Liver (tissue), 8 donors: ENCODE measurements at regions not wholly inside any gene's neighbourhood (a gene's known extent, or its start where the extent isn't known, plus 50 kb on each side); places are given as distances from the start of the nearest gene placed in this dataset.

Experiments
- DNase-seq: peaks from one replicate; pipeline ENCODE4 v3.0.0-alpha.2; 2017; ENCODE audit warnings: low spot score
- H3K27ac ChIP-seq, 2 donors: one replicate each; pipeline ENCODE4 v1.7.0; 2013; ENCODE audit warnings: inconsistent platforms in 2 of 2, low read length in 2 of 2, control low read depth in 1 of 2, low read depth in 1 of 2, mild to moderate bottlenecking in 1 of 2
- H3K27me3 ChIP-seq, 4 donors: one replicate each; pipeline versions ENCODE4 v1.6.1 to v1.7.0; 2013; ENCODE audit warnings: low read length in 3 of 4, inconsistent platforms in 1 of 4, mild to moderate bottlenecking in 1 of 4, moderate library complexity in 1 of 4; ENCODE audit not compliant: control insufficient read depth in 4 of 4, insufficient read depth in 4 of 4
- H3K36me3 ChIP-seq, 4 donors: one replicate each; pipeline versions ENCODE4 v1.6.1 to v1.7.0; 2013; ENCODE audit warnings: low read length in 3 of 4, mild to moderate bottlenecking in 3 of 4, low read depth in 1 of 4, moderate library complexity in 1 of 4; ENCODE audit not compliant: control insufficient read depth in 4 of 4, insufficient read depth in 3 of 4
- H3K4me1 ChIP-seq, 4 donors: one replicate each; pipeline versions ENCODE4 v1.6.1 to v1.7.0; 2013; ENCODE audit warnings: low read length in 3 of 4, mild to moderate bottlenecking in 3 of 4, moderate library complexity in 1 of 4; ENCODE audit not compliant: control insufficient read depth in 4 of 4, insufficient read depth in 4 of 4
- H3K4me3 ChIP-seq, 3 donors: one replicate each; pipeline versions ENCODE4 v1.6.1 to v1.7.0; 2013; ENCODE audit warnings: low read length in 3 of 3, control low read depth in 1 of 3, low read depth in 1 of 3, mild to moderate bottlenecking in 1 of 3
- H3K9ac ChIP-seq, 2 donors: one replicate each; pipeline ENCODE4 v1.7.0; 2013; ENCODE audit warnings: low read length in 2 of 2, mild to moderate bottlenecking in 2 of 2, moderate library complexity in 2 of 2, control low read depth in 1 of 2, low read depth in 1 of 2
- H3K9me3 ChIP-seq, 4 donors: one replicate each; pipeline versions ENCODE4 v1.6.1 to v1.7.0; 2013; ENCODE audit warnings: low read length in 3 of 4; ENCODE audit not compliant: control insufficient read depth in 4 of 4
- ATF3 ChIP-seq: IDR thresholded peaks from 2 replicates; pipeline ENCODE4 v1.6.1; 2016; ENCODE audit warnings: antibody characterized with exemption
- CTCF ChIP-seq: fragments of 150-350 bp; IDR thresholded peaks from 2 replicates; pipeline ENCODE4 v1.5.1; 2017; ENCODE audit warnings: improper control_type of control experiment, low read depth, low read length; ENCODE audit not compliant: missing input control
- EGR1 ChIP-seq, 2 donors: IDR thresholded peaks; 2 replicates each; pipeline ENCODE4 v1.6.1; 2016 to 2018; ENCODE audit warnings: antibody characterized with exemption in 2 of 2, low read depth in 2 of 2
- FOXA1 ChIP-seq: IDR thresholded peaks from 2 replicates; pipeline ENCODE4 v1.6.1; 2016; ENCODE audit warnings: antibody characterized with exemption
- FOXA2 ChIP-seq: IDR thresholded peaks from 2 replicates; pipeline ENCODE4 v1.6.1; 2016; ENCODE audit warnings: antibody characterized with exemption
- GABPA ChIP-seq, 2 donors: IDR thresholded peaks in 1 of 2; conservative IDR thresholded peaks in 1 of 2; 2 replicates each; pipeline ENCODE4 v1.6.1; 2016; ENCODE audit warnings: antibody characterized with exemption in 2 of 2, mild to moderate bottlenecking in 1 of 2, moderate library complexity in 1 of 2
- HNF4A ChIP-seq, 2 donors: conservative IDR thresholded peaks; 2 replicates each; pipeline ENCODE4 v1.6.1; 2016; ENCODE audit warnings: antibody characterized with exemption in 2 of 2, mild to moderate bottlenecking in 2 of 2
- HNF4G ChIP-seq: IDR thresholded peaks from 2 replicates; pipeline ENCODE4 v1.6.1; 2016; ENCODE audit warnings: antibody characterized with exemption
- JUND ChIP-seq, 2 donors: IDR thresholded peaks; 2 replicates each; pipeline ENCODE4 v1.6.1; 2016; ENCODE audit warnings: antibody characterized with exemption in 2 of 2
- MAX ChIP-seq: IDR thresholded peaks from 2 replicates; pipeline ENCODE4 v1.6.1; 2016; ENCODE audit warnings: antibody characterized with exemption
- NR2F2 ChIP-seq: IDR thresholded peaks from 2 replicates; pipeline ENCODE4 v1.6.1; 2016; ENCODE audit warnings: antibody characterized with exemption
- RAD21 ChIP-seq, 2 donors: IDR thresholded peaks; 2 replicates each; pipeline ENCODE4 v1.6.1; 2016; ENCODE audit warnings: antibody characterized with exemption in 2 of 2, mild to moderate bottlenecking in 2 of 2
- REST ChIP-seq: IDR thresholded peaks from 2 replicates; pipeline ENCODE4 v1.6.1; 2016; ENCODE audit warnings: antibody characterized with exemption, mild to moderate bottlenecking
- RXRA ChIP-seq, 2 donors: IDR thresholded peaks; 2 replicates each; pipeline ENCODE4 v1.6.1; 2017 to 2018; ENCODE audit warnings: antibody characterized with exemption in 2 of 2, mild to moderate bottlenecking in 1 of 2
- SP1 ChIP-seq: IDR thresholded peaks from 2 replicates; pipeline ENCODE4 v1.6.1; 2018; ENCODE audit warnings: antibody characterized with exemption, mild to moderate bottlenecking
- TAF1 ChIP-seq: conservative IDR thresholded peaks from 2 replicates; pipeline ENCODE4 v1.6.1; 2016; ENCODE audit warnings: antibody characterized with exemption, mild to moderate bottlenecking
- YY1 ChIP-seq: IDR thresholded peaks from 2 replicates; pipeline ENCODE4 v1.6.1; 2016; ENCODE audit warnings: antibody characterized with exemption, mild to moderate bottlenecking
- ZBTB33 ChIP-seq: IDR thresholded peaks from 2 replicates; pipeline ENCODE4 v1.6.1; 2016; ENCODE audit warnings: antibody characterized with exemption
- WGBS: extraction: QIAGEN DNeasy Blood & Tissue Kit; methylation state at CpG from one replicate; pipeline ENCODE4 v1.1.7; 2013; 5-methylcytosine and 5-hydroxymethylcytosine counted together
- donor health status: healthy.
- donor health status: healthy.
- donor health status: healthy.
- donor health status: healthy.
- donor health status: healthy.

GRCh38 chr21:28705616-28706015 is 287.1 kb downstream of the LTN1 start:
- no peaks in the 10 kb centered on the region for H3K27me3 ChIP-seq
- H3K4me3 ChIP-seq: no peak overlapping the region
- no peak for TF ChIP-seq SP1
- no peak for TF ChIP-seq GABPA (IDR thresholded peaks at IDR 0.05 in 1 of 2, conservative IDR thresholded peaks at IDR 0.05 in 1 of 2)
- TF ChIP-seq ATF3: no peak
- no peak for TF ChIP-seq CTCF
- TF ChIP-seq MAX: no peak
- TF ChIP-seq FOXA1: no peak
- TF ChIP-seq JUND (IDR thresholded peaks at IDR 0.05): no peak
- TF ChIP-seq FOXA2: no peak
- TF ChIP-seq EGR1 (IDR thresholded peaks at IDR 0.05; ENCODE audit: low read depth in 2 of 2): no peak
- no peak for TF ChIP-seq ZBTB33
- no peak for TF ChIP-seq TAF1
- no peak for TF ChIP-seq NR2F2
- TF ChIP-seq YY1: no peak
- TF ChIP-seq HNF4G: no peak
- TF ChIP-seq RXRA (IDR thresholded peaks at IDR 0.05): no peak
- no peak for TF ChIP-seq HNF4A (conservative IDR thresholded peaks at IDR 0.05)
- TF ChIP-seq REST: no peak
- no peak for TF ChIP-seq RAD21 (IDR thresholded peaks at IDR 0.05)
- WGBS: 79% methylated on average over 4 of the region's 4 CpGs
- no peaks in the 10 kb centered on the region for H3K9me3 ChIP-seq
- DNase-seq: no peak
- no peak overlapping the region for H3K9ac ChIP-seq
- no peak overlapping the region for H3K27ac ChIP-seq
- no peaks in the 10 kb centered on the region for H3K36me3 ChIP-seq
- no peaks in the 10 kb centered on the region for H3K4me1 ChIP-seq

- no peak for DNase-seq
Measured at GRCh38 chr21:28704746-28705145, 287.9 kb downstream of the LTN1 start.

More at GRCh38 chr21:28704746-28705145, 287.9 kb downstream of the LTN1 start:
- Histone ChIP-seq H3K27ac (no peak overlapping the region), H3K4me1 (no peaks in the 10 kb centered on the region), H3K27me3 (no peaks in the 10 kb centered on the region), H3K9ac (no peak overlapping the region), H3K9me3 (no peaks in the 10 kb centered on the region), H3K36me3 (no peaks in the 10 kb centered on the region), H3K4me3 (no peak overlapping the region)
- TF ChIP-seq ZBTB33: no peak
- TF ChIP-seq HNF4A (conservative IDR thresholded peaks at IDR 0.05): no peak
- TF ChIP-seq HNF4G: no peak
- TF ChIP-seq JUND (IDR thresholded peaks at IDR 0.05): no peak
- no peak for TF ChIP-seq FOXA1
- TF ChIP-seq NR2F2: no peak
- TF ChIP-seq ATF3: no peak
- no peak for TF ChIP-seq GABPA (IDR thresholded peaks at IDR 0.05 in 1 of 2, conservative IDR thresholded peaks at IDR 0.05 in 1 of 2)
- no peak for TF ChIP-seq EGR1 (IDR thresholded peaks at IDR 0.05; ENCODE audit: low read depth in 2 of 2)
- TF ChIP-seq CTCF: no peak
- no peak for TF ChIP-seq TAF1
- TF ChIP-seq RAD21 (IDR thresholded peaks at IDR 0.05): no peak
- TF ChIP-seq MAX: no peak
- 79% methylated on average over 5 of the region's 5 CpGs for WGBS
